OCI-LY1 (cell line): ENCODE measurements at regions not wholly inside any gene's neighbourhood (a gene's known extent, or its start where the extent isn't known, plus 50 kb on each side); places are given as distances from the start of the nearest gene placed in this dataset.

Source experiments
- EZH2 ChIP-seq: fragments of 200-600 bp; sonication (generic), shearing (Covaris generic); IDR thresholded peaks from 2 replicates; pipeline ENCODE4 v1.8.0; 2017; ENCODE audit warnings: borderline replicate concordance, mixed run types, mild to moderate bottlenecking, antibody characterized with exemption, low read length, moderate library complexity, mixed read lengths
- TF ChIP-seq, protein P1 (sequence below): fragments of 200-600 bp; sonication (generic), shearing (Covaris generic); IDR thresholded peaks from 2 replicates; pipeline ENCODE4 v1.5.1; 2017; ENCODE audit warnings: mild to moderate bottlenecking, antibody characterized with exemption, low read length, moderate library complexity, mixed read lengths

DNA sequence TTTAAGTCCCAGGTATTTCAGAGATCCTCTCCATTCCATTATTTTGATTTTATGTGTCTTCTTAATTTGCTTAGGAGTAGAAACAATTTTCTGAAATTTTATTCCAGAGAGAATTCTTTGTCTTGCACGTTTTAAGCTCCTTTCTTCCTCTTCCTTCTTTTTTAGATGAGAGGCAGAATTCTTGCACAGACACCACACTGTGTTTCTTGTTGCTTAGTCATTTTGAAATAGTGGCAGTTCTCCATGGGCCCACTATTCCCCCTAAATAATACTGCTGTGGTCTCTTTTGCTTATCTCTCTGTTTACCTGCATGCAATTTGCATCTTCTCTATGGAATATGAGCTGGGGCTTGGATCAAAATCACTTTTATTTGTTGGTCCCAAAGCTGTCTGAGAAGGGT is 54.3 kb upstream of the WAC start:
- TF ChIP-seq, protein P1, sequence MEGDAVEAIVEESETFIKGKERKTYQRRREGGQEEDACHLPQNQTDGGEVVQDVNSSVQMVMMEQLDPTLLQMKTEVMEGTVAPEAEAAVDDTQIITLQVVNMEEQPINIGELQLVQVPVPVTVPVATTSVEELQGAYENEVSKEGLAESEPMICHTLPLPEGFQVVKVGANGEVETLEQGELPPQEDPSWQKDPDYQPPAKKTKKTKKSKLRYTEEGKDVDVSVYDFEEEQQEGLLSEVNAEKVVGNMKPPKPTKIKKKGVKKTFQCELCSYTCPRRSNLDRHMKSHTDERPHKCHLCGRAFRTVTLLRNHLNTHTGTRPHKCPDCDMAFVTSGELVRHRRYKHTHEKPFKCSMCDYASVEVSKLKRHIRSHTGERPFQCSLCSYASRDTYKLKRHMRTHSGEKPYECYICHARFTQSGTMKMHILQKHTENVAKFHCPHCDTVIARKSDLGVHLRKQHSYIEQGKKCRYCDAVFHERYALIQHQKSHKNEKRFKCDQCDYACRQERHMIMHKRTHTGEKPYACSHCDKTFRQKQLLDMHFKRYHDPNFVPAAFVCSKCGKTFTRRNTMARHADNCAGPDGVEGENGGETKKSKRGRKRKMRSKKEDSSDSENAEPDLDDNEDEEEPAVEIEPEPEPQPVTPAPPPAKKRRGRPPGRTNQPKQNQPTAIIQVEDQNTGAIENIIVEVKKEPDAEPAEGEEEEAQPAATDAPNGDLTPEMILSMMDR: no peak
- no peak for TF ChIP-seq EZH2
